GM19240 (cell line): ENCODE measurements at regions not wholly inside any gene's neighbourhood (a gene's known extent, or its start where the extent isn't known, plus 50 kb on each side); places are given as distances from the start of the nearest gene placed in this dataset.
"Not testable (repeated sequence)": the region's sequence is repeated elsewhere in the genome, so short reads cannot be mapped to it uniquely, and the experiment has no call there.

ENCODE experiments used
- DNase-seq: peaks from one replicate; pipeline ENCODE4 v3.0.0; 2011; ENCODE audit warnings: low spot score; ENCODE audit not compliant: insufficient read length

- DNase-seq = no peak
Measured at GRCh38 chr4:148563684-148564083, 121.5 kb upstream of the NR3C2 start.

- DNase-seq = no peak
Measured at GRCh38 chr4:148561467-148561866, 119.3 kb upstream of the NR3C2 start.

GRCh38 chr4:148557793-148558192 is 115.6 kb upstream of the NR3C2 start:
- DNase-seq = no peak

- no peak for DNase-seq
Measured at GRCh38 chr4:148550788-148551187, 108.6 kb upstream of the NR3C2 start.

GRCh38 chr4:148542922-148543623 is 100.9 kb upstream of the NR3C2 start:
- no peak for DNase-seq

DNA sequence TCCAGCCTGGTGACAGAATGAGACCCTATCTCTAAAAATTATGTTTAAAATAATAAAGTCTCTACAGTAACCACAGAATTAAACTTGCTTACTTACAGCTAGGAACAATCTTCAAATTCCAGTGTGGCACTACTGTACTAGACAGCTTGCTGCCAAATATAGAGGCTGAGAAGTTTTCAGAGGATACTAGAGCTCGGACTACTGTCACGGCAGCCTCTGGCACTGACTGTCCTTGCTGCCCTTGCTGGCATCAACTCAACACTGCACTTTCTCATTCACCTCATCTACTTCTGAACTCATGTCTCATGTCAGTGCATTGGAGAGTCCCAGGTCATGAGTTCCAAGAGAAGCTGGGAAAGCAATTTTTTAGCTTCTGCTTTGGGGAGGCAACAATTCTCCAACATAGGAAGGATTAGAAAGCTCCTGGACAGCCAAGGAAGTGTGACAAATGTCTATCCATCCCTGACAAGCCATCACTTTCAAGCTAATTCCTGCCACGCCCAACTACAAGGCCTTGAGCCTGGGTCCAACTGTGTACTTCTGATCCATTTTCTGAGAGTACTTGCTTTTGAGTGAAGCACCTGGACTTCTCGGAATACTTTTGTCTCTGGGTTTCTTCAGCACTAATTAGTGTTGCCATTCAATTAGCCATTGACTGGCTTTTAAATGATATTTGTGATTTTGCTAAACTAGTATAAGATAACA is 98.6 kb upstream of the NR3C2 start:
- no peak for DNase-seq

DNA sequence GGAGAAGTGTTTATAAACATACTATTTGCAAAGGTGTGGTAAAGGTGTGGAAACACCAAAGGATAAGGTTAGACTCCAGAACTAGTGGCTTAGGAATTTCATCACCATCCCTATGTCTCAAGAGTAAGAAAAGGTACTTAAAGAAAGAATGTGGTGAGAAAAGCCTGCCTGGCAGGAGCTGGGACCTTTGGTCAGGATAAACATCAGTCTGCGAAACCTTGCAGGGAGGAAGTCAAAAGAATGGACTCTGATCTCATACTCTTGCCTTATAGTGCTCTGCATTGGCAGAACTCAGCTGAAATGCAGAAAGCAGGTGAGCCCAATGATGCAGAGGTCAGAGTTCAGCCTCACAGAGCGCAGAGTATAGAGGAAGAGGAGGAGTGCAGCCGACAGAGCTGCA is 97.2 kb upstream of the NR3C2 start:
- no peak for DNase-seq

GRCh38 chr4:148533851-148534250 is 91.6 kb upstream of the NR3C2 start:
- not testable (repeated sequence) for DNase-seq

DNA sequence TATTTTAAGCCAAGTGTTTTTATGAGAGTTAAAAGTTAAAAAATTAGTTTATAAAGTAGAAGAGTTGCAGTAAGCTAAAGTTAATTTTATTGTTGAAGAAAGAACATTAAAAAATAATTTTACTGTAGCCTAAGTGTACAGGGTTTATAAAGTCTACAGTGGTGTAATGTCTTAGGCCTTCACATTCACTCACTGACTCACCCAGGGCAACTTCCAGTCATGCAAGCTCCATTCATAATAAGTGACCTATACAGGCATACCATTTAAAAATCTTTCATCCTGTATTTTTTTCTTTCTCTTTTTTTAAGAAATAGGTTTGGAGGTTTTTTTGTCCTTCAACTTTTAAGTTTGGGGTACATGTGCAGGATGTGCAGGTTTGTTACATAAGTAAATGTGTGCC is 87.9 kb upstream of the NR3C2 start:
- DNase-seq = no peak

DNA sequence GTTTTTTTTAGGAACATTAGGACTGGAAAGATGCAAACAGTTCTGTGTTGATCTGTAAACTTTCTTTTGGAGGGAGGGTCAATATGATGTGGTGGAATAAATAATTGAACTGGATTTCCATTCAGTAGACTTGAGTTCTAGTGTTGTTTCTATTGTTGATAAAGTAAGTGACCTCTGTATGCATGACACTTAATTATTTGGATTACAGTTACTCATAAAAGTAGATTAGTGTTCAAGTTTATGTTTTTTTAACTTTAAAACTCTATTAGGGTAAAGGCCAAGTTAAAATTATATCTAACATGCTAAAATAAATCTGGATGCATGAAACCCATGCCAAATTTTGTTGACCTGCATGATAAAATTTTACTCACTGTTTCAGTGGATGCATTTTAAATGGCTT is 85.4 kb upstream of the NR3C2 start:
- DNase-seq = no peak

DNA sequence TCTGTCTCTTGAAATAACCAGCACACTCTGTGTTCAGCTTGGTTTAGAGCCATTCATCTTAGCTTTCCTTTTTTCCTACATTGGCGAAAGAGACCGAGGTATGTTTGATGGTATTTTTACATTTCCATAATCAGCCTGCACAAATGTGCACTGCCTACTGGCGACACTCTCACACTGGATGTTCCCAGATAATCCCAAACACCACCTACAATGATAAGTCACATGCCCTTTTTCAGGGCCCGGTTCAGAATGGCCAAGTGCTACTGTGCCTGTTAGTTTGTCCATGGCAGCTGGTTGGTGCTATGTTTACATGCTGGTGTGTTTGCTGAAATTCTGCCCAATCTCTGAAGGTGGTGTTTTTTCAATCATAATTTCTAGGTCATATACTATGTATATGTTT is 80.8 kb upstream of the NR3C2 start:
- DNase-seq = no peak

GRCh38 chr4:148515248-148515647 is 73.0 kb upstream of the NR3C2 start:
- no peak for DNase-seq

- DNase-seq = no peak
Measured at GRCh38 chr4:148514581-148514980, 72.4 kb upstream of the NR3C2 start.

DNA sequence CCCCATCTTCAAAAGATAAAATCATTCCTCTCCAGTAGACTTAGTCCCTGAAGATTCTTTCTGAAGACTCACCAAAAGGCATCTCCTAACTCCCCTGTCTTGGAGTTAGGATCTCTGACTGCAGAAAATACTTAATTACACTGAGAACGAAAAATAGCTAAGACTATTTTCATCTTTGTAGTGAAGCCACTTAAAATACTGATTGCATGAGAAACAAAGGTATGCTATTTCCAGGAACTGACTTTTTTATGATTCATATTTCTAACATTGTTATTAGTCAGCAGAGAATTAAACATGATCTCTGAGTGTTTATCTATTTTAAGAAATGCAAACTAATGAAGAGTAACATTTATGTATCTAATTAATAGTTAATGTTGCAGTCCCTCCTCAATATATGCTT is 71.8 kb upstream of the NR3C2 start:
- DNase-seq = no peak

- no peak for DNase-seq
Measured at GRCh38 chr4:148510211-148510610, 68.0 kb upstream of the NR3C2 start.

GRCh38 chr4:148503681-148504080 is 61.5 kb upstream of the NR3C2 start:
- DNase-seq = no peak

DNA sequence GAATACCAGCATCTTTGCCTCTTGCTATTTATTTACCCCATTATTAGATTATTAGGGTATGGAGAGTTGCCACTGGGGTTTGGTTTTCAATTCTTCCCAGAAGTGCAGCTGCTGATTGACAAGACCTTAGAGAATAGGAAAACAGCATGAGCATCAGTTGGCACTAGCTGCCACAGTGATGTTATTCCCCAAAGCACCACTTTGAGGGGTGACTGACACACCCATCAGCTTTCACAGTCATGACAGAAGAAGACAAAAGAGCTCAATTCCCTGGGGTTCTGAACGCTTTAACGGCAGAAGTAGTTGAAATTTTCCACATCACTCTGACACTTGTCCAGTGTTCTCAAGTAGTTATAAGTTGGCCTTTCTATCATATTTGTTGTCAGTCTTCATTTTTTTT is 55.0 kb upstream of the NR3C2 start:
- no peak for DNase-seq

DNA sequence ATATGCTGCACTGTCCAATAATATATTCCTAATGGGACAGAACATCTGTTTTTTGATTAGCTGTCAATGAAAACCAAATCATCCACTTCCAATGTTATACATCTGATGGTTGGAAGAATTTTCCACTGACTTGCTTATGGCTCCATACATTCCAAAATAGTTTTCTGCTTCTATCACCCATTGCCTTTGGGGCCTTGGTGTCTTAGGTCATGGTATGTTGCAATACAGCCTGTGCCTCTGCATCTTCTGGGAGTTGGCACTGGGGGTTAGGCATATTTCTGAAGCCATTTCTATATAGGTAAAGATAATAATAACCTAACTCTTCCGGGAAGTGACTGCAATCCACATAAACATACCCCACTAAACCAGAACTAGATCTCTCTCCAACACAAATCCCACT is 53.2 kb upstream of the NR3C2 start:
- DNase-seq = no peak
